Mammary epithelial cell (primary cell): ENCODE measurements at regions not wholly inside any gene's neighbourhood (a gene's known extent, or its start where the extent isn't known, plus 50 kb on each side); places are given as distances from the start of the nearest gene placed in this dataset.
"Not testable (repeated sequence)": the region's sequence is repeated elsewhere in the genome, so short reads cannot be mapped to it uniquely, and the experiment has no call there.

Experiments used
- CTCF ChIP-seq, 2 donors: IDR thresholded peaks in 1 of 2; conservative IDR thresholded peaks in 1 of 2; 2 replicates each; pipeline ENCODE4 v1.5.1; 2011 to 2012; ENCODE audit warnings: inconsistent platforms in 2 of 2, low read length in 2 of 2, mild to moderate bottlenecking in 2 of 2, control low read depth in 1 of 2, low read depth in 1 of 2; ENCODE audit not compliant: insufficient read depth in 1 of 2; ENCODE audit errors: extremely low read depth in 1 of 2
- EZH2 ChIP-seq: IDR thresholded peaks from 2 replicates; pipeline ENCODE4 v1.6.1; 2012; ENCODE audit warnings: low read length, inconsistent platforms, borderline replicate concordance

GRCh38 chr1:172943138-172943537, 107.6 kb downstream of the TNFSF18 start:
- not testable (repeated sequence) for TF ChIP-seq CTCF (conservative IDR thresholded peaks at IDR 0.05 in 1 of 2, IDR thresholded peaks at IDR 0.05 in 1 of 2; ENCODE audit: extremely low read depth in 1 of 2, insufficient read depth in 1 of 2, low read depth in 1 of 2, low read length in 2 of 2); EZH2
